ENCODE measurements at regions not wholly inside any gene's neighbourhood (a gene's known extent, or its start where the extent isn't known, plus 50 kb on each side); places are given as distances from the start of the nearest gene placed in this dataset.

GRCh38 chr5:106584268-106584667, 1086.5 kb downstream of the EFNA5 start:
- Histone ChIP-seq H3K4me2 (ENCODE audit: control insufficient read depth, extremely low read depth, insufficient read depth, low read depth, low read length) (no peak overlapping the region), H3K9me1 (ENCODE audit: control insufficient read depth, extremely low read depth, insufficient read depth, low read length) (no peaks in the 10 kb centered on the region), H3K9me3 (ENCODE audit: control insufficient read depth, low read depth, low read length) (no peaks in the 10 kb centered on the region), H3K27ac (ENCODE audit: control insufficient read depth, insufficient read depth, low read length) (no peak overlapping the region), H3K4me1 (ENCODE audit: control insufficient read depth, extremely low read depth, insufficient read depth, low read length) (no peaks in the 10 kb centered on the region), H4K20me1 (ENCODE audit: control insufficient read depth, extremely low read depth, insufficient read depth, low read length) (no peaks in the 10 kb centered on the region), H3K79me2 (ENCODE audit: control insufficient read depth, insufficient read depth, low read length) (no peaks in the 10 kb centered on the region), H3K4me3 (ENCODE audit: control insufficient read depth in 2 of 3, extremely low read depth in 1 of 3, insufficient read depth in 2 of 3, low read depth in 1 of 3, low read length in 3 of 3) (no peak overlapping the region), H2AFZ (ENCODE audit: control insufficient read depth, low read length) (peak overlapping the region; percentile 16), H3K36me3 (ENCODE audit: control insufficient read depth in 2 of 2, extremely low read depth in 1 of 2, insufficient read depth in 2 of 2, low read length in 2 of 2) (no peaks in the 10 kb centered on the region), H3K9ac (ENCODE audit: control insufficient read depth, extremely low read depth, insufficient read depth, low read length) (no peak overlapping the region), H3K27me3 (ENCODE audit: control insufficient read depth, extremely low read depth, insufficient read depth, low read length) (no peaks in the 10 kb centered on the region)
- TF ChIP-seq CTCF (optimal IDR thresholded peaks at IDR 0.05 in 1 of 3, IDR thresholded peaks at IDR 0.05 in 1 of 3, conservative IDR thresholded peaks at IDR 0.05 in 1 of 3; ENCODE audit: extremely low read depth in 1 of 3, insufficient read depth in 2 of 3, low read length in 3 of 3) (no peak), EZH2 (IDR thresholded peaks at IDR 0.05; ENCODE audit: low read length) (no peak)
- FAIRE-seq (no peak), DNase-seq (ENCODE audit: low read depth, low spot score) (no peak)
- dilution Hi-C loops (cut with MboI; ENCODE audit: extremely low pct_ligation_motif_present, low sequenced_read_pairs): no loop called here

GRCh38 chr5:106578736-106579135, 1092.0 kb downstream of the EFNA5 start:
- Histone ChIP-seq H3K27ac (ENCODE audit: control insufficient read depth, insufficient read depth, low read length) (no peak overlapping the region), H4K20me1 (ENCODE audit: control insufficient read depth, extremely low read depth, insufficient read depth, low read length) (no peaks in the 10 kb centered on the region), H3K9ac (ENCODE audit: control insufficient read depth, extremely low read depth, insufficient read depth, low read length) (no peak overlapping the region), H3K27me3 (ENCODE audit: control insufficient read depth, extremely low read depth, insufficient read depth, low read length) (no peaks in the 10 kb centered on the region), H3K9me1 (ENCODE audit: control insufficient read depth, extremely low read depth, insufficient read depth, low read length) (no peaks in the 10 kb centered on the region), H3K4me3 (ENCODE audit: control insufficient read depth in 2 of 3, extremely low read depth in 1 of 3, insufficient read depth in 2 of 3, low read depth in 1 of 3, low read length in 3 of 3) (no peak overlapping the region), H3K36me3 (ENCODE audit: control insufficient read depth in 2 of 2, extremely low read depth in 1 of 2, insufficient read depth in 2 of 2, low read length in 2 of 2) (no peaks in the 10 kb centered on the region), H3K9me3 (ENCODE audit: control insufficient read depth, low read depth, low read length) (no peaks in the 10 kb centered on the region), H2AFZ (ENCODE audit: control insufficient read depth, low read length) (no peak overlapping the region), H3K4me1 (ENCODE audit: control insufficient read depth, extremely low read depth, insufficient read depth, low read length) (no peaks in the 10 kb centered on the region), H3K79me2 (ENCODE audit: control insufficient read depth, insufficient read depth, low read length) (no peaks in the 10 kb centered on the region), H3K4me2 (ENCODE audit: control insufficient read depth, extremely low read depth, insufficient read depth, low read depth, low read length) (no peak overlapping the region)
- dilution Hi-C loops (cut with MboI; ENCODE audit: extremely low pct_ligation_motif_present, low sequenced_read_pairs): no loop called here
- no peak for FAIRE-seq
- no peak for DNase-seq (ENCODE audit: low read depth, low spot score)
- no peak for TF ChIP-seq EZH2 (IDR thresholded peaks at IDR 0.05; ENCODE audit: low read length)
- no peak for TF ChIP-seq CTCF (optimal IDR thresholded peaks at IDR 0.05 in 1 of 3, IDR thresholded peaks at IDR 0.05 in 1 of 3, conservative IDR thresholded peaks at IDR 0.05 in 1 of 3; ENCODE audit: extremely low read depth in 1 of 3, insufficient read depth in 2 of 3, low read length in 3 of 3)
